GM13976 (cell line): ENCODE measurements at regions not wholly inside any gene's neighbourhood (a gene's known extent, or its start where the extent isn't known, plus 50 kb on each side); places are given as distances from the start of the nearest gene placed in this dataset.

Experiments
- DNase-seq: peaks from one replicate; pipeline ENCODE4 v3.0.0; 2012; ENCODE audit warnings: low spot score
- CTCF ChIP-seq: IDR thresholded peaks from 2 replicates; pipeline ENCODE4 v1.5.1; 2012; ENCODE audit warnings: borderline replicate concordance, mild to moderate bottlenecking; ENCODE audit not compliant: insufficient read depth; ENCODE audit errors: extremely low read depth, missing control alignments, control extremely low read depth
- in situ Hi-C: fragments of 300-500 bp; cut with MboI; formaldehyde crosslinking; loops from one replicate; pipeline ENCODE4 v1.12.0; 2022; ENCODE audit warnings: low sequenced_read_pairs, mixed read lengths, inconsistent platforms; ENCODE audit not compliant: unreplicated experiment

- no peak for DNase-seq
- TF ChIP-seq CTCF, result no peak
- in situ Hi-C loops, result no loop called here
Observed at GRCh38 chr15:62912282-62912681, 130.3 kb upstream of the TPM1 start.

GRCh38 chr15:62912808-62913207 lies 129.7 kb upstream of the TPM1 start:
- no peak for TF ChIP-seq CTCF
- in situ Hi-C loops, result no loop called here

GRCh38 chr15:62913246-62913645 lies 129.3 kb upstream of the TPM1 start:
- no peak for TF ChIP-seq CTCF
- DNase-seq, result no peak
- in situ Hi-C loops, result no loop called here

More at GRCh38 chr15:62912808-62913207, 129.7 kb upstream of the TPM1 start:
- DNase-seq, result no peak

GRCh38 chr15:62914461-62915079 lies 128.0 kb upstream of the TPM1 start:
- DNase-seq, result no peak
- in situ Hi-C loops, result no loop called here
- TF ChIP-seq CTCF, result no peak

- in situ Hi-C loops, result no loop called here
- no peak for DNase-seq
- TF ChIP-seq CTCF, result no peak
Observed at GRCh38 chr15:62920682-62921502, 121.7 kb upstream of the TPM1 start.

- in situ Hi-C loops, result no loop called here
- TF ChIP-seq CTCF, result no peak
- DNase-seq, result no peak
Observed at GRCh38 chr15:62922514-62922913, 120.0 kb upstream of the TPM1 start.

GRCh38 chr15:62925875-62926274 lies 116.7 kb upstream of the TPM1 start:
- no peak for TF ChIP-seq CTCF
- DNase-seq, result no peak
- in situ Hi-C loops, result no loop called here
